Mucosa of rectum (tissue), 2 donors: ENCODE measurements at regions not wholly inside any gene's neighbourhood (a gene's known extent, or its start where the extent isn't known, plus 50 kb on each side); places are given as distances from the start of the nearest gene placed in this dataset.

Experiments used
- H3K27ac ChIP-seq, 2 donors: one replicate each; pipeline ENCODE4 v1.7.0; 2013; ENCODE audit warnings: inconsistent platforms in 2 of 2, low read depth in 2 of 2, low read length in 2 of 2
- H3K27me3 ChIP-seq, 2 donors: one replicate each; pipeline ENCODE4 v1.7.0; 2013; ENCODE audit warnings: low read length in 2 of 2; ENCODE audit not compliant: control insufficient read depth in 2 of 2, insufficient read depth in 2 of 2
- H3K36me3 ChIP-seq, 2 donors: one replicate each; pipeline ENCODE4 v1.7.0; 2013; ENCODE audit warnings: low read length in 2 of 2; ENCODE audit not compliant: control insufficient read depth in 2 of 2, insufficient read depth in 2 of 2
- H3K4me1 ChIP-seq, 2 donors: one replicate each; pipeline ENCODE4 v1.7.0; 2013; ENCODE audit warnings: low read length in 2 of 2, mild to moderate bottlenecking in 1 of 2; ENCODE audit not compliant: control insufficient read depth in 2 of 2, insufficient read depth in 2 of 2
- H3K4me3 ChIP-seq, 2 donors: one replicate each; pipeline ENCODE4 v1.7.0; 2013; ENCODE audit warnings: low read length in 2 of 2
- H3K9ac ChIP-seq, 2 donors: one replicate each; pipeline ENCODE4 v1.7.0; 2013; ENCODE audit warnings: low read length in 2 of 2, low read depth in 1 of 2, mild to moderate bottlenecking in 1 of 2
- H3K9me3 ChIP-seq, 2 donors: one replicate each; pipeline ENCODE4 v1.7.0; 2013; ENCODE audit warnings: low read length in 2 of 2; ENCODE audit not compliant: control insufficient read depth in 2 of 2
- donor health status: healthy.
- donor health status: Normal muscosa, but diverticular disease.

DNA sequence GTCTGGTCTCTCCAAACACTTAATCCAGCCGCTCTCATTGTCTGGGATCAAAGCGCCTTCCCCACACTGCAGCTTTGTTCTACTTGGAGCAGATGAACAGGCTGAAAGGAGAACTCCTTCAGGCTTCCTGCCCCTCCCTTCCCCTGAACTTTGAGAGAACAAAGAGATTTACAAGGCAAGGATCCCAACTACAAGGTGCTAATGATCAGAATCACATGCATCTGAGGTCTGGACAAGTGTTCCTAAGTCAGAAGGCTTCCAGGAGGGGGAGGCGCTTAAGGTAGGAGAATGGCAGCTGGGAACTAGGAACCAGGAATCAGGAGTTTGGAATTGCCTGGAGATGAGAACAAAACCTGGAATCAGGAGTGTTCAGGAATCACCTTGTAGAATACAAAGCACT lies 606.3 kb upstream of the CDH11 start:
- Histone ChIP-seq H3K9me3 (peaks cover 0 to 1% of the 10 kb centered on the region in 2 donors), H3K36me3 (no peaks in the 10 kb centered on the region), H3K4me3 (no peak overlapping the region), H3K4me1 (no peaks in the 10 kb centered on the region), H3K27me3 (no peaks in the 10 kb centered on the region), H3K27ac (no peak overlapping the region), H3K9ac (no peak overlapping the region)

GRCh38 chr16:65727534-65728137 lies 605.8 kb upstream of the CDH11 start:
- no peak overlapping the region for H3K27ac ChIP-seq
- no peak overlapping the region for H3K9ac ChIP-seq
- peaks cover 0 to 1% of the 10 kb centered on the region in 2 donors for H3K9me3 ChIP-seq
- no peaks in the 10 kb centered on the region for H3K4me1 ChIP-seq
- no peak overlapping the region for H3K4me3 ChIP-seq
- no peaks in the 10 kb centered on the region for H3K27me3 ChIP-seq
- H3K36me3 ChIP-seq = no peaks in the 10 kb centered on the region

GRCh38 chr16:65725156-65725845 lies 603.4 kb upstream of the CDH11 start:
- H3K36me3 ChIP-seq = no peaks in the 10 kb centered on the region
- peaks cover 0 to 1% of the 10 kb centered on the region in 2 donors for H3K9me3 ChIP-seq

DNA sequence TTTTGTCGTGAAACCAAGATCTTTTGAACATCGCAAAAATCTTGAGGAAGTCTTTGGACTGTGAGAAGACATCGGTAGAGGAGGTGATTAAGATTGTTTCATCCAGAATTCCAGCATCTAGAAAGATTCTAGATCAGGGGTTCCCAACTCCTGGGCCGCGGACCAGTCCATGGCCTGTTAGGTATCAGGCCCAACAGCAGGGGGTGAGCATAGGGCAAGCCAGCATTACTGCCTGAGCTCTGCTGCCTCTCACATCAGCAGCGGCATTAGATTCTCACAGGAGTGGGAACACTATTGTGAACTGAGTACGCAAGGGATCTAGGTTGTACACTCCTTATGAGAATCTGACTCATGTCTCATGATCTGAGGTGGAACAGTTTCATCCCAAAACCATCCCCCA lies 600.6 kb upstream of the CDH11 start:
- Histone ChIP-seq H3K27me3 (no peaks in the 10 kb centered on the region), H3K4me3 (no peak overlapping the region)

More at GRCh38 chr16:65725156-65725845, 603.4 kb upstream of the CDH11 start:
- no peaks in the 10 kb centered on the region for H3K27me3 ChIP-seq
- no peak overlapping the region for H3K4me3 ChIP-seq
- no peaks in the 10 kb centered on the region for H3K4me1 ChIP-seq
- no peak overlapping the region for H3K9ac ChIP-seq
- H3K27ac ChIP-seq = no peak overlapping the region

DNA sequence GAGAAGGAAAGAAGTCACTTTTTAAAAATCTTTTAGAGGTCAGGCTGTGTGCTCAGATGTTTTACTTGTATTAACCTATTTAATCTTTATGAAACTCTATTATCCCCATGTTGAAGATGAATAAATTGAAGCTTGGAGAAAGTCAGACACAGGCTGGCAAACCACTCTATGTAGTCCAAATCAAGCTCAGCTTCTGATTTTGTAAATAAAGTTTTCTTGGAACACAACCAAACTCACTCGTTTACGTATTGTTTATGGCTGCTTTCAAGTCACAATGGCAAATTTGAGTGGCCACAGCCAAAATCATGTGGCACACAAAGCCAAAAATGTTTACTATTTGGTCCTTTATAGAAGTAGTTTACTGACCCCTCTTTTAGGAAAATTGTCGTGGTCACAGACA lies 596.0 kb upstream of the CDH11 start:
- Histone ChIP-seq H3K4me3 (no peak overlapping the region), H3K9ac (no peak overlapping the region), H3K27ac (no peak overlapping the region), H3K9me3 (no peaks in the 10 kb centered on the region), H3K4me1 (no peaks in the 10 kb centered on the region), H3K27me3 (no peaks in the 10 kb centered on the region), H3K36me3 (no peaks in the 10 kb centered on the region)

More for the DNA sequence above, 600.6 kb upstream of the CDH11 start:
- Histone ChIP-seq H3K27ac (no peak overlapping the region), H3K4me1 (no peaks in the 10 kb centered on the region), H3K36me3 (no peaks in the 10 kb centered on the region), H3K9ac (no peak overlapping the region), H3K9me3 (peaks cover 0 to 1% of the 10 kb centered on the region in 2 donors)

DNA sequence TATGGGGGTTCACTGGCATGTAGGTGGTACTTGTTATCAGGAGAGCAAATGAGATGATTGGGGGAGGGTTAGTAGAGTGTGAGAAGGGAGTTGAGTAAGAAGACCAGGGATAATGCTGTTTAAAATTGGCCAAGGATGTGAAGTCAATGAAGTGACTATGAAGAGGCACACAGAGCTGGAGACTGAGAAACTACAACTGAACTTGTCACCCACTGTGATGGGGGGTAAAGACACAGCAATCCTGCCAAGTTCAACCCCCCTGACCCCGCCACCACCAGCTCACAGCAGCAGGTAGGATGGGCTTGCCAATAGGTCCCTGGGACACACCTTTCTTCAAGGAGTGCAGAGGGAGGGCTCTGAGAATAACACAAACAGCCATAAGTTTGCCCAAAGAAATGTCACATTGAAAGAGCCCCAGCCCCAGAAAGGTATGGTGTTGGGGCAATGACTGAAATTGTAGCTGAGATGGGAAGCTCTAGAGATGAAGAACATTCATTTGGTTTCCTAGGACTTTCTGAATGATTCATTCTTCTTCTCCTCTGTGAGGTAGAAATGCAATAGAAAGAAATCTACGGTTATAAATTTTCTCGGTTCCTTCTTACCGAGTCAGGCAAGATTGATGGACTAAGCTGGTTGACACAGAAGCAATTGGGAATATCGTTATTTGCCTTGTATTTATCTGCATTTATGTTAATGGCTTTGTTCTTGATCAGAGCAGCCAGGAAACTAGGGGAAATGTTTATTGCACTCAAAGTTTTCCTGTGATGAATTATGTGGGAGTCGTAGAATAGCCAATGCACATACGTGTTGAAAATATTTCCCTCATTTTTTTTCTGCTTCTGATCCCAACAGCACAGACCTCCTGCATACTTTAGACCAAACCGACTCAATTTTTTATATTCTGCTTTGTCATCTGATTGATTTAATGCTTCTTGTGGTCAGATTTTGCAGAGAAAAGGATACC lies 595.2 kb upstream of the CDH11 start:
- Histone ChIP-seq H3K9ac (no peak overlapping the region), H3K36me3 (no peaks in the 10 kb centered on the region), H3K4me1 (no peaks in the 10 kb centered on the region), H3K9me3 (no peaks in the 10 kb centered on the region), H3K4me3 (no peak overlapping the region), H3K27me3 (no peaks in the 10 kb centered on the region), H3K27ac (no peak overlapping the region)

DNA sequence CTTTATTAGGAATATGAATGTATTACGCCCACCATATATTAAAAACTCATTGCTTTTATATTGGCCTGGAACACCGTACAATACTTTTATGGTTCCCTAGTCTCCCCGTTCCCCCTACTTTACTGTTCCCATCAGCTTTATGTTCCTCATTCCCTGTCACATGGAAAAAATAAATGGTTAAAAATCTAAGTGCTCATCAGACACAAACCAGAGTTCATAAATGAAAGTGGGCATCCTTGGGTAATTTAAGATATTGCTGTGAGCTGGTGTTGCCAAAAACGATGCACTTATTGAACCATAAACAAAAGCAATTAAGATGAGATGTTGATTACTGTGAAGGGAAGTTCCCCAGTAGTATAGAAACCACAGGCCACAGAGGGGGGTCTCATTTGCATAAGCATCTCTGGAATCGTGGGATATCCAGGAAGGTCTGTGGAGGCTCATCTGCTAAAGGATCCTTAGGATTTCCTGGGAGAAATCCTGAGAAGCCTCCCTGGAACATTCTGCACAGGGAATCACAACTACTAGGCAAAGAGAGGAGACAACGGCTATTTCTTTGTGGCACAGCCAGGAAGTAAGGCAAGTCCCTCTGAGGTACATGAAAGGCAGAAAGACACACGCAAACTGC lies 591.4 kb upstream of the CDH11 start:
- no peaks in the 10 kb centered on the region for H3K36me3 ChIP-seq
- no peak overlapping the region for H3K27ac ChIP-seq
- H3K9ac ChIP-seq = no peak overlapping the region
- no peak overlapping the region for H3K4me3 ChIP-seq
- H3K27me3 ChIP-seq = no peaks in the 10 kb centered on the region
- no peaks in the 10 kb centered on the region for H3K4me1 ChIP-seq
- H3K9me3 ChIP-seq = no peaks in the 10 kb centered on the region

- Histone ChIP-seq H3K36me3 (no peaks in the 10 kb centered on the region), H3K9ac (no peak overlapping the region), H3K4me1 (no peaks in the 10 kb centered on the region), H3K27me3 (no peaks in the 10 kb centered on the region), H3K4me3 (no peak overlapping the region), H3K9me3 (no peaks in the 10 kb centered on the region), H3K27ac (no peak overlapping the region)
These were observed 588.2 kb upstream of the CDH11 start for GRCh38 chr16:65710107-65710506.

DNA sequence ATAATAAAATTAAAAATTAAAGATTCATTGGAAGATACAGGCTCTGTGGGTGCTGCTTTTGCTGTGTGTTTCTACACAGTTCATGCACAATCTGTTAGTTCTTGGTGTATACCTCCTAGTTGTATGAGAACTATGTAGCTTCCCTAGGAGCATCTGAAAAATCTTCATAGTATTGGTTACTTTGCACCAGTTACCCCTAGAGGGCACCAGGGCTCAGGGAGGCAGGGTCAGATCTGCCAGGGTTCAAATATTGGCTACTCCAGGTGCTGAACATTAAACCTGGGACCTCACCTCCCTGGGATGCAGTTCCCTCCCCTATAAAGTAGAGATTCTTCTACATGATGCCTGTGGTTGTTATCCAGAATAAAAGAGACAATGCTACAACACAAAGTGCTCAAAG lies 583.0 kb upstream of the CDH11 start:
- Histone ChIP-seq H3K36me3 (no peaks in the 10 kb centered on the region), H3K27me3 (no peaks in the 10 kb centered on the region), H3K9me3 (no peaks in the 10 kb centered on the region), H3K4me3 (no peak overlapping the region), H3K4me1 (peaks cover 0 to 3% of the 10 kb centered on the region in 2 donors), H3K9ac (no peak overlapping the region), H3K27ac (no peak overlapping the region)
